ENCODE measurements at regions not wholly inside any gene's neighbourhood (a gene's known extent, or its start where the extent isn't known, plus 50 kb on each side); places are given as distances from the start of the nearest gene placed in this dataset.

DNA sequence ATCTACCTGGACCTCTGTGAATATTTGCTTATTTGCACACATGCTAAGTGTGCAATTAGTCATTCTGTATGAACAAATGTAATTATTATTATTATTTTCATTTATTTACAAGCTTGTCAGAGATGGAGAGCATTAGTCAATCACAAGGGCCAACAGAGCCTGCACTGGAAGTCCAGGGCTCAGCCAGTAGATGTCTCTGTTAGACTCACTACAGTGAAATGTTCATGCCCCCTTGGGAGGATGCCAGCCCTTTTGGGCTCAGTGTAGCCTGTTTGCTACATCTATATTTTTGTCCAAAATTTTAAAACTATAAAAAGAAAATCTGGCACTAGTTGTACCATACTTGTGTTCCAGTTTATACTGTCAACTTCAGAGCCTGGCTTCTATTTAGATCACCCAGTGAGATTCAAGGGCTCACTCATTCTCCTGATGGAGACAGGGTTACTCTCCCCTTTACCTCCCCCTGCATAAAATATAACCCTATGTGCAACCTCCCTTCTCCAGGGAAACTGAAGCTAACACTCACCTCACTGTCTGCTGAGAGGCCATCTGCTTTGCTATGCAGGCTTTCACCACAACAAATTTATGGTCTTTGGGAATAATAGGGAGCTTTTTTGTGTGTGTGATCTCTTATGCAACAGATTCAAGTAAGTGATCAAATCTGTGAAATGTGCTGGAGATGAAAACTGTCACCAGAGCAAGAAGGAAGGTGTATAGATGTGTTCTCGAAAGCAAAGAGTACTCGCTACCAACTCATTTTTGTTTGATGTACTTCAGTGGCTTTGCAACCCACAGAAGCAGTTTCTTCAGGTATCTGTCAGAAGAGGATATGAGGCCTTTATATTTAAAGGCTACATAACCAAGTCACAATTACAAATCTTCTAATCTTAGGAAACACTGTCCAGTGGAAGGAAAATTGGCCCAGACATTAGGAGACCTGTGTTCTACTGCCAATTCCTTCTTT lies 99.9 kb upstream of the TLE4 start:
- H3K4me1 ChIP-seq (ENCODE audit: low read length): peaks cover 6% of the 10 kb centered on the region
- no peaks in the 10 kb centered on the region for H4K20me1 ChIP-seq (ENCODE audit: insufficient read depth, low read length)
- H3K4me3 ChIP-seq (ENCODE audit: low read length): no peak overlapping the region
- no peak overlapping the region for H3K9ac ChIP-seq (ENCODE audit: low read length)
- H3K27ac ChIP-seq (ENCODE audit: low read length): no peak overlapping the region
- H3K36me3 ChIP-seq (replicated peaks; ENCODE audit: low read depth, low read length): no peaks in the 10 kb centered on the region
- no peaks in the 10 kb centered on the region for H3K27me3 ChIP-seq (ENCODE audit: low read depth, low read length)
- no peaks in the 10 kb centered on the region for H3K9me3 ChIP-seq (ENCODE audit: insufficient read depth, low read length)
- H3K4me2 ChIP-seq (ENCODE audit: low read length): no peak overlapping the region
- TF ChIP-seq, protein P1, sequence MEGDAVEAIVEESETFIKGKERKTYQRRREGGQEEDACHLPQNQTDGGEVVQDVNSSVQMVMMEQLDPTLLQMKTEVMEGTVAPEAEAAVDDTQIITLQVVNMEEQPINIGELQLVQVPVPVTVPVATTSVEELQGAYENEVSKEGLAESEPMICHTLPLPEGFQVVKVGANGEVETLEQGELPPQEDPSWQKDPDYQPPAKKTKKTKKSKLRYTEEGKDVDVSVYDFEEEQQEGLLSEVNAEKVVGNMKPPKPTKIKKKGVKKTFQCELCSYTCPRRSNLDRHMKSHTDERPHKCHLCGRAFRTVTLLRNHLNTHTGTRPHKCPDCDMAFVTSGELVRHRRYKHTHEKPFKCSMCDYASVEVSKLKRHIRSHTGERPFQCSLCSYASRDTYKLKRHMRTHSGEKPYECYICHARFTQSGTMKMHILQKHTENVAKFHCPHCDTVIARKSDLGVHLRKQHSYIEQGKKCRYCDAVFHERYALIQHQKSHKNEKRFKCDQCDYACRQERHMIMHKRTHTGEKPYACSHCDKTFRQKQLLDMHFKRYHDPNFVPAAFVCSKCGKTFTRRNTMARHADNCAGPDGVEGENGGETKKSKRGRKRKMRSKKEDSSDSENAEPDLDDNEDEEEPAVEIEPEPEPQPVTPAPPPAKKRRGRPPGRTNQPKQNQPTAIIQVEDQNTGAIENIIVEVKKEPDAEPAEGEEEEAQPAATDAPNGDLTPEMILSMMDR (IDR thresholded peaks at IDR 0.05; ENCODE audit: low read depth, low read length): peak; percentile 51
- no peak for TF ChIP-seq EZH2phosphoT487 (IDR thresholded peaks at IDR 0.05; ENCODE audit: low read depth)
- H3K79me2 ChIP-seq (ENCODE audit: low read length): no peaks in the 10 kb centered on the region
- H2AFZ ChIP-seq (ENCODE audit: low read depth, low read length): no peak overlapping the region

DNA sequence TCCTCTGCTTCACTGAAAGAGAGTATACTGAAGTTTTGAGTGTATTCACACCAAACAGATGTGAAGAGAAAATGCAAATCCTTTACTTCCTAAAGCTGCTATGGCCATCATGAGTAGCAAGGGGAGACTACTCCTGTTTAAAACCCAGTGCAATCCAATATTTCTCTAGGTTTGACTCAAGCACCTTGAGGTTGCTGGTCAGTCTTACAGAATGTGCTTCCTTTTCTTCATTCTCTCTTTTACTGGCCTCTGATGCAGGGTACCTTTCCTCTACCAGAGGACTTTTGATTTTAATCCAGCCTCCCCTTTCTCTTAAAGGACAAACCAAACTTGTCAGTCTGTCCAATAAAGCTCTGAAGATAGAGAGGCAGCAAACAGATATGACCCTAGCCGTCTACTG lies 98.1 kb upstream of the TLE4 start:
- H3K4me3 ChIP-seq (ENCODE audit: low read length): no peak overlapping the region
- no peaks in the 10 kb centered on the region for H3K36me3 ChIP-seq (replicated peaks; ENCODE audit: low read depth, low read length)
- no peaks in the 10 kb centered on the region for H3K27me3 ChIP-seq (ENCODE audit: low read depth, low read length)
- TF ChIP-seq, protein P1 (IDR thresholded peaks at IDR 0.05; ENCODE audit: low read depth, low read length): no peak
- TF ChIP-seq EZH2phosphoT487 (IDR thresholded peaks at IDR 0.05; ENCODE audit: low read depth): no peak
- no peak overlapping the region for H3K27ac ChIP-seq (ENCODE audit: low read length)
- no peak overlapping the region for H3K9ac ChIP-seq (ENCODE audit: low read length)
- H3K9me3 ChIP-seq (ENCODE audit: insufficient read depth, low read length): no peaks in the 10 kb centered on the region
- H3K4me1 ChIP-seq (ENCODE audit: low read length): peaks cover 8% of the 10 kb centered on the region
- H4K20me1 ChIP-seq (ENCODE audit: insufficient read depth, low read length): no peaks in the 10 kb centered on the region
- no peak overlapping the region for H3K4me2 ChIP-seq (ENCODE audit: low read length)
- no peak overlapping the region for H2AFZ ChIP-seq (ENCODE audit: low read depth, low read length)
- H3K79me2 ChIP-seq (ENCODE audit: low read length): no peaks in the 10 kb centered on the region

DNA sequence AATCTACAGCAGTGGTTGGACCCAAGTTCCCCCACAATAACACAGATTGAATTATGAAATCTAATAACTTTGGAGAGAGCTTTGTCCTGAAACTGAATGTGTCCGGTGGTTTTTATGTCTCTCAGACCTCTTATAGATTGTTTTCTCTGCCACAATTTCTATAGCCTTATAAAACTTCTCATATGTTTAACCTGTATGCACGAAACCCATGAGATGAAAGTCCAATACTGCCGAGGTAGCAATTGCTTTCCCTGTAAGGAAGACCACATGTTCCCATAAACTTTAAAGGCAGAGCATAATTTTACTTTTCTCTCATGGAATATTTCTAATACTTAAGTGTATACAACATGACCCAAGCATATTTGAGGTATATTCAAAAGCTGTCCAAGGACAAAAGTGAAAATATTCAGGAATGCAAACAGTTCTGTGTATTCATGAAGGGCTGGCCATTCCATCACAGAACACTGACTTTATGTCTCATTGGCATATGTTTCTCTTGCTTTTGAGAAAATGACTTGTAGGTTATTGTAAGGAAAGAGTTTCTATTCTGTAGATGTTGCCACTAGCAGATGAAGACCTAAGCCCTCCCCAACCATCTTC lies 94.4 kb upstream of the TLE4 start:
- no peak overlapping the region for H3K4me3 ChIP-seq (ENCODE audit: low read length)
- H3K27ac ChIP-seq (ENCODE audit: low read length): no peak overlapping the region
- peaks cover 8% of the 10 kb centered on the region for H3K4me1 ChIP-seq (ENCODE audit: low read length)
- no peak overlapping the region for H3K9ac ChIP-seq (ENCODE audit: low read length)
- TF ChIP-seq, protein P1 (IDR thresholded peaks at IDR 0.05; ENCODE audit: low read depth, low read length): no peak
- no peak for TF ChIP-seq EZH2phosphoT487 (IDR thresholded peaks at IDR 0.05; ENCODE audit: low read depth)
- no peaks in the 10 kb centered on the region for H3K36me3 ChIP-seq (replicated peaks; ENCODE audit: low read depth, low read length)
- no peaks in the 10 kb centered on the region for H3K9me3 ChIP-seq (ENCODE audit: insufficient read depth, low read length)
- H3K79me2 ChIP-seq (ENCODE audit: low read length): no peaks in the 10 kb centered on the region
- H3K4me2 ChIP-seq (ENCODE audit: low read length): no peak overlapping the region
- no peaks in the 10 kb centered on the region for H4K20me1 ChIP-seq (ENCODE audit: insufficient read depth, low read length)
- H3K27me3 ChIP-seq (ENCODE audit: low read depth, low read length): no peaks in the 10 kb centered on the region
- no peak overlapping the region for H2AFZ ChIP-seq (ENCODE audit: low read depth, low read length)
